ENCODE measurements at regions not wholly inside any gene's neighbourhood (a gene's known extent, or its start where the extent isn't known, plus 50 kb on each side); places are given as distances from the start of the nearest gene placed in this dataset.
"Not testable (repeated sequence)": the region's sequence is repeated elsewhere in the genome, so short reads cannot be mapped to it uniquely, and the experiment has no call there.

DNA sequence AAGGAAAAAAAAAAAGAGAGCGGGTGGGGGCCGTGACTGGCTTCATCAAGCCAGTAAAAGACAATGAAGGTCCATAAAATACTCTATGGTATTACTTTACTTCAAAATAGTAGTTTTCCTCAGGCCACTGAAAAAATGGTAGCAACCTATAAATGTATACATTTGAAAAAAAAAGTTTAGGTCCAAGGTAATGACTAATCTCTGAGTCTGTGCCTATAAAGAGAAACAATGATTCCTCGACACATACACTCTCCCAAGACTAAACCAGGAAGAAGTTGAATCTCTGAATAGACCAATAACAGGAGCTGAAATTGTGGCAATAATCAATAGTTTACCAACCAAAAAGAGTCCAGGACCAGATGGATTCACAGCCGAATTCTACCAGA is 84.5 kb upstream of the SIRPG start:
- not testable (repeated sequence) for DNase-seq

DNA sequence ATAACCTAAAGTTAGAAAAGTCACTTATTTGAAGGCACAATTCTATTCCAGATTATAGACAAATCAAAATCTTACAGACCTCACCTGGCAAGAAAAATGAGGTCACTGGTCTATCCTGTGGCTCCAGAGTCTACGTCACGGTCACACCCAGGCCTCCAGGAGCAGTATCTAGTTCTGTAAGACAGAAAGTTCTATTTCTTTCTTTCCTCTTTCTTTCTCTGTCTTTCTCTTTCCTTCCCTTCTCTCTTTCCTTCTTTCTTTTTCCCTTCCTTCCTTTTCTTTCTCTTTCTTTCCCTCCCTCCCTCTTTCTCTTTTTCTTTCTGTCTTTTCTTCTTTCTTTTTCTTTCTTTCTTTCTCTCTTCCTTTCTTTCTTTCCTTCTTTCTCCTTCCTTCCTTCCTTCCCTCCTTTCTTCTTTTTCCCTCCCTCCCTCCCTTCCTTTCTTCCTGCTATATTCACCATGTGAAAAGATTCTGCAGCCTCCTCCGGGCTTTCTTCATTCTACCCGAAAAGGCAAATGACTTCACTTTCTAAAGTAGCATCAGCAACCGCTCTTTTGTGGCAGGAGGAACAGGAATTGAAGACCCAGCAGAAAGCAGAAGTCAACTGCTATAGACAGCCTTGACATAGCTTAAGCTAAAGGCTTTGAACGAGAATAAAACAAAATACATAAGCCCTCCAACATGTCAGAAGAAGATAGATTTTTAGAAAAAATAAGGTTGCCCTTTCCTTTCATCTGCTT is 83.9 kb upstream of the SIRPG start:
- DNase-seq = no peak

DNA sequence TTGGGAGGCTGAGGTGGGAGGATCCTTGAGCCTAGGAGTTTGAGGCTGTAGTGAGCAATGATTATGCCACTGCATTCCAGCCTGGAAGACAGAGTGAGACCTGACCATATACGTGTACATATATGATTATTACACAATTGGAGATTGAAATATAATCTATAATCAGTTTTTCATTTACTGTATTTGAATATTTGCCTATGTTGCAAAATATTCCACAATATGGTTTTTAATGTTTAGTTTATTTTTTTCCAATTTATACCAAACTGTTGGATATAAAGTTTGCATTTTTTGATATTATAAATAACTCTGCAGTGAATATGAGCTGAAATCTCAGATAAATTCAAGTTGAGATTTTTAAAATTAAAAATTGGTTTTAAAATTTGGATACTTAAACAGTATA is 79.6 kb upstream of the SIRPG start:
- DNase-seq = no peak

DNA sequence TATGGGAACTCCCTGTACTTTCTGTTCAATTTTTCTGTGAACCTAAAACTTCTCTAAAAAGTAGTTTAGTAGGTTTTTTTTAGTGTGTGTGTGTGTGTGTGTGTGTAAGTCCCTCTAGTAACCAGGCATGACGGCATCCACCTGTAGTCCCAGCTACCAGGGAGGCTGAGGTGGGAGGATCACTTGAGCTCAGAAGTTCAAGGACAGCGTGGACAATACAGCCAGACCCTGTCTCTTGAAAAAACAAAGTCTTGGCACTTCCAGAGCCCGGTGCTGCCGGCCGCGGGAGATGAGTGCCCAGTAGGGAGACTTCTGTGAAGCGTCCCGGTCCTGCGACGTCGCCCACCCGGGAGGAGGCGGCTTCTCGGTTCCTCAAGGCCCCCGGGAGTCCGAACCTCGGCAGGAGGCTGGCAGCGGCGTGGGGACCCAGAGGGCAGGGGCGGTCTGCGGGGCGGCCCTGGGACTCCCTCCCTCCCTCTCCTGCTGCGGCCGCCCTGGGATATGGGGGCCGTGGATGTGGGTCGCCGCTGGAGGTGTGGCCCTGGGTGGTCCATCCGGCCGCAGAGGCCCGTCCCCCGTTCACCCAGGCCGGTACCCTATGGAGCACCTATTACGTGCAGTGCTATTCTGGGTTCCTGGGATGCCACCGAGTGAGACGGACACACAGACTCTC is 78.0 kb upstream of the SIRPG start:
- DNase-seq = no peak

DNA sequence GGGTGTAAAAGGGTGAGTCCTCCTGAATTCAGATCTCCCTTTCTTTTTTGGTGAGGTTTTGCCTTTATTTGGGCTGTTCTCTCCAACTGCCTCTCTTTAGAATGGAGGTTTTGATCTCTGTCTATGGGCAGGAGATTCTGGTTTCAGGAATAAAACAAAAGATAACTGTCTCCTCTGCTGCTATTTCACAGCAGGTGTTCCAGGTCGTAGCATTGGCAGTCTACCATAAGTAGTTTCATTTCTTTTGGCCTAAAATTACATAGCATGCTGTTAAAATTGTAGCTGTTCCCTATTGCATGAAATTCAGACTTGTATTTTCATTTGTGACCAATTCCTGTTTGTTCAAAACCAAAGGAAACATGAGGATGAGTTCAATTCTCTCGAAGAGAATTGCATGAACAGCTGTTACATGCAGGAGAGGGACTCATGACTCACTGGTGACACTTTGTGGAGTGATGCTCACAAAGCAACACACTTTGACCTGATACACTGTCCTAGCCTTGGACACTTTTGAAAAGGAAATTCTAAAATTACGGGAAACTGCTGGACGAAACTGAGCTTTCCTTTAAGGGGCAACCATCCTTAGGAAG is 76.8 kb upstream of the SIRPG start:
- no peak for DNase-seq

DNA sequence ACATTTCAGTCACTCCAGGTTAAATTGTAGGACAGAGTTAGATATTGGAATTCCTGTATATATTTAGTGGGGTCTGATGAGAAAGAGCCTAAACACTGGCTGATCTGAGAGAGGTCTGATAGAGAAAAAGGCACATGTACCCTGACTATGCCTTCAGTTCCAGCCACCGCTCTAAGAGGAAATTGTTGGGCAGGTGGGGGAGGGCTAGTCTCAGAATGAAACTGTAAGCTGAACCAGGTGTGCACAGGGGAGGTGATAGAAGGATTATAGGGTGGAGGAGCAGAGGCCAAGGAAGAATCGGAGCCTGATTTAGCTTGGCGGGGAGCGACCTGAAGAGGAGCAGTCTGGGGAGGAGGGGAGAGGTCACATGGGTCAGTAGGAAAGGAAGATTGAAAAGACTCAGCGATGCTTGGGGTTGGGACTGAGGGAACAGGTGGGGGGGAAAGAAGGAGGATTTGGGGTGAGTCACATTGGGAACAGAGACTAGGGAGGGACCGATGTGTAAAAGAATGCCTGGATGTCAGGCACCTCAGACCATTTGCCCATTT is 74.3 kb upstream of the SIRPG start:
- DNase-seq = not testable (repeated sequence)

DNA sequence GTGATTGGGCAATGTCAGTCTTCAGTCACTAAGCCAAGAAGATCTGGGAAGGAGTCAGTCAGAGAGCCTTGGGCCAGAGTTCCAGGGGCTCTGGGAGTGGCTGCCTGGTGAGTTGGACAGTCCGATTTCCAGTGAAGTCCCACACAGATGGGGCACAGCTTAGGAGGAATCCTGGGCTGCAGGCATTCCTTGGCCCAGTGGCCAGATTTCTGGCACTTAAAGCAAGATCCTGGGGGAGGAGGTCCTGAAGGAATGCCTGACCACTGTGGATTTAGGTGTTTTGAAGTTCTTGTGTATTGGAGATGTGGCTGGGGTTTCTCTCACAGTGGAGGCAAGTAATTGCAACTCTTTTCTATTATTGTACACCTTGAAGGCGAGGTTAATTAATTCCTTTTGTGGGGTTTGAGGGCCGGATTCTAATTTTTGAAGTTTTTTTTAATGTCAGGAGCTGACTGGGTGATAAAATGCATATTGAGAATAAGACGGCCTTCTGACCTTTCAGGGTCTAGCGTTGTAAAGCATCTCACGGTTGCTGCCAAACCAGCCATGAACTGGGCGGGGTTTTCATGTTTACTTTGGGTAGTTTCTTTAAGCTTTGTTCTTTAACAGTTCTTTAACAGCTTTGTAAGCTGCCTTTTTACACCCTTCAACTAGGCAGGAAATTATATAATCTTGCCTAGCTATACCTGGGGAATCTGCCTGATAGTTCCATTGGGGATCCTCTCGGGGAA is 73.6 kb upstream of the SIRPG start:
- not testable (repeated sequence) for DNase-seq

DNA sequence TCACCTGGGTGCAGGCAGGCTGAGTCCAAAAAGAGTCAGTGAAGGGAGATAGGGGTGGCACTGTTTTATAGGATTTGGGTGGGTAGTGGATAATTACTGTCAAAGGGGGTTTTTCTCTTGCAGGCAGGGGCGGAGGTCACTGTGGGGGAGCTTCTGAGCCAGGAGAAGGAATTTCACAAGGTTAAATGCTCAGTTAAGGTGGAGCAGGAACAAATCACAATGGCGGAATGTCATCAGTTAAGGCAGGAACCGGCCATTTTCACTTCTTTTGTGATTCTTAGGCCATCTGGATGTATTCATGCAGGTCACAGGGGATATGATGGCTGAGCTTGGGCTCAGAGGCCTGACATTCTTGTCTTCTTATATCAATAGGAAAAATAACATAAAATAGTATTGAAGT is 69.7 kb upstream of the SIRPG start:
- not testable (repeated sequence) for DNase-seq

DNA sequence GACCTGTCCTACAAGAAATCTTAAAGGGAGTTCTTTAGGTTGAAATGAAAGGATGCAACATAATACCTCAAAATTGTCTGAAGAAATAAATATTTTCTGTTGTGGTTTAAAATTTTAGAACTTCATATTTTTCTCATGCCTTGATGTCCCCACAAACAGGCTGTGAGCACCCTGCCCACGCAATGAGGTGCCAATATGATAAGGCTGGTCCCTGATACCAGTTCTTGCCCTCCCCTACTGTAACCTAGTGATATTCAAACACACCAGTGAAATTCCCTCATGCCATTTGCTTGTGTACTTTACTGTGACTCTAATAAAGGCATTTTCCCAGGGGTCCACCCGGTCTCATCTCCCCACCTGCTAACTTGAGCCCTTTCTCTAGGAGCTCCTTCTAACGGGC is 67.3 kb upstream of the SIRPG start:
- no peak for DNase-seq

DNA sequence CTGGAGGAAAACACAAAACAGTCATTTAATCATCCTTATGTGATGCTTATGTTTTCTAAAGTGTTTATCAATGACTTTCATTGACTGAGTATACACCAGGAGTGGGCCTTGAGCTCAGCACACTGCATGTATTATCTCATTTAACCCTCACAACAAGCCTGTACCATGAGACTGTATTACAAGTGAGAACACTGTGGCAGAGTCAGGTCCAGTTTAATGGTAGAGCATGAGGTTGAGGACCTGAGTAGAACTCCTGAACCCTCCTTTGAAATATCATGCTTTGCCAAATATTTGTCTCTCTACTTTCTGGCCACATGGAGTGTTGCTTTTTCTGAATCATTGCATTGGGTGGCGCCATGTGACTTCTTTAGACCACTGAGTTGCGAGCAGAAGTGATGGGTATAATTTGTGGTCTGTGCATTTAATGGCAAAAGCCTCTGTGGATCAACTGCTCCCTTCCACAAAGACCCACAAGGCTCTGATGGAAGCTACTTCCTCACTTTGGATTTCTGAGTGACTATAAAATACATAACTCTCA is 65.0 kb upstream of the SIRPG start:
- DNase-seq = no peak

DNA sequence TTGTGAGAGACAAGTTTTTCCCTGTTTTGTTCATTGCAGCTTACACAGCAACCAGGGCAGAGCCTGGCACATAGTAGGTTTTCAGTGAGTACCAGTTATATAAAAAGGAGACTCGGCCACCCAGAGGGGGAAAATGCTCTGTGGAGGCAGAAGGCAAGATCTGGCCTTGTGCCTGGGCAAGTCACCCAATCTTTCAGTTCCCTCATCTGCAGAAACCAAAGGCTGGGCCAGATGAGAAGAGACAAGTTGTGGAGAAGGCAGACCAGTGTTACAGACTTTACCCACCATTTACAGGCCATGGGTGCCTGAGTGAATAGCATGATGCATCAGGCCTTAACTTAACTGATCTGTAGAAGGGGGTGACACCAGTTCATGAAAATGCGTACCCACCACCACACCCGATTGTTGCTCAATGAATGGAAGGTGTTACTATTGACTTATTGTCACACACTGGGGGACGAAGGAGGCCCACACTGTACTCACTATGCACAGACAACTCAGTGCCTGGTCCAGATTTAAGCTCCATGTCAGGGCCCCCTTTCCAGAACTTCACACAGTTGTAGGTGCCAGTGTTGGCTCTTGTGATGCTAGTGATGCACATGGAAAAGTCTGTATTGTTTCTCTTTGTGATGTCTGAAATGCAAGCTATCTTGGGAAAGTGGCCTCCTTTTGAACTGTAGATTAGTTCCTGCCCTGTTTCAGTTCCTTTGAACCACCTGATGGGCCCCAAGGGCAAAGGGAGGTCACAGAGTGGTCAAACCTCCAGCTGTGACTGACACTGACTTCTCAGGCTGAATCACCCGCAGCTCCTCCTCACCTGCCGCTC is 64.3 kb upstream of the SIRPG start:
- no peak for DNase-seq

DNA sequence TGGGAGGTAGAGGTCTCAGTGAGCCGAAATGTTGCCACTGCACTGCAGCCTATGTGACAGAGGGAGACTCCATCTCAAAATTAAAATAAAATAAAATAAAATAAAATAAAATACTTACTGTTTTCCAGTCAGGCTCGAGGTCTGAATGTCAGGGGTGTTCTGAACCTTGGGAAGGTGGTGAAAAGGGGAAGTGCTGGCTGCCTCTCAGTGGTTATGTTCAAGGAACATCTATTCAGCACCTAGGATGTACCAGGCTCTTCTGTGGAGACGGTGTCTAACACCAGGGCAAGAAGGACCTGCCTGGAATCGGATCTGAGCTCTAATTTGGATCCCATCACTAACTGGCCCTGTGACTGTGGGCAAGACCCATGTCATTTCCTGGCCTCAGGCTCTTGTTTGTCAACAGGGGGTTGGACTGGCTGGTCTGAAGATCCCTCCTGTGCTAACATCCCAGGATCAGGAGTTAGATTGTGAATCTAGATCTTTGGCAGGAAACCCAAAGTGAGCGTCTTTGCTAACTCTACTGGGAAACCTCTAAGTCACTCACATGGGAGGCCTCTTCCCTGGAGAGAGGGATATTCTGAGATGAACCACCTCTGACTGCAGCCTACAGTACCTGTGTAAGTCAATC is 63.4 kb upstream of the SIRPG start:
- DNase-seq = no peak

DNA sequence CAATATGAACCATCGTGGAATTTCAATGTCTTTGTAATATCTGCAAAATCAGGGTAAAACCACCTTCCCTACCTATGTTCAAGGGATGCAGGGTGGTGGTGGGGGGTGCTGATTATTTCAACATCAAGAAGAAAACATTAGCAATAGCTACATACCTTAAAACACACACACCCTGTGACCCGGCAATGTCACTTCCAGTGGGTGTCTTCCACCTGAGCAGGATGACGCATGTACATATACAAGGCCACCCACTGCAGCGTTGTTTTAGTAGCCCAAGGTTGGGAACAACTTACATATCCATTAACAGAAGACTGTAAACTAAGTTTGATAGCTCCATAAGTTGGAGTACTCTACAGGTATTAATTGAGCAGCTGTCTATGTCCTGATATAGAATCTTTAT is 62.6 kb upstream of the SIRPG start:
- no peak for DNase-seq

DNA sequence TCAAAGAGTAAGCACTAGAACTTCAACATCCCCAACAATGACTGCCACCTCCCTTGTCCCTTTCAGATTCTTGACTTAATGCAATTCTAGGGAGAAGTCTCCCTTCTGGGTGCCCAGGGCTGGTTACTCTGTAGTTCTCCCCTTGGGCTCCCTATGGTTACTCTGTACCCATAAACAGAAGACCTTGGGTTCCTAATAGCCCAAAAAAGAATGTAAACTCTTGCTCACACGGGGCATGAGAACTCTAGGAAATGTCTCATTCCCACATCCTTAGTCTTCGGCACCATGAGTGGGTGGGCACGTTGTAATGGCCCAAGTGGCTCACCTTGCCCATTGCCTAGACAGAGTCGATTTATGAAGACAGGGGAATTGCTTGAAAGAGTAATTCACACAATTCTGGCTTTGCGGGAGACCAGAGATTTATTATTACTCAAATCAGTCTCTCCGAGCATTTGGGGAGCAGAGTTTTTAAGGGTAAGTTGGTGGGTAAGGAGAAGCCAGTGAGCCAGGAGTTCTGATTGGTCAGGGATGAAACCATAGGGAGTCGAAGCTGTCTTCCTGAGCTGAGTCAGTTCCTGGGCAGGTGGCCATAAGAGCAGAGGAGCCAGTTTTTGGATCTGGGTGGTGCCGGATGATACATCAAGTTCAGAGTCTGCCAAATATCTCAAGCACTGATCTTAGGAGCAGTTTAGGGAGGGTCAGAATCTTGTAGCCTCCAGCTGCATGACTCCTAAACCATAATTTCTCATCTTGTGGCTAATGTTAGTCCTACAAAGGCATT is 61.2 kb upstream of the SIRPG start:
- no peak for DNase-seq

DNA sequence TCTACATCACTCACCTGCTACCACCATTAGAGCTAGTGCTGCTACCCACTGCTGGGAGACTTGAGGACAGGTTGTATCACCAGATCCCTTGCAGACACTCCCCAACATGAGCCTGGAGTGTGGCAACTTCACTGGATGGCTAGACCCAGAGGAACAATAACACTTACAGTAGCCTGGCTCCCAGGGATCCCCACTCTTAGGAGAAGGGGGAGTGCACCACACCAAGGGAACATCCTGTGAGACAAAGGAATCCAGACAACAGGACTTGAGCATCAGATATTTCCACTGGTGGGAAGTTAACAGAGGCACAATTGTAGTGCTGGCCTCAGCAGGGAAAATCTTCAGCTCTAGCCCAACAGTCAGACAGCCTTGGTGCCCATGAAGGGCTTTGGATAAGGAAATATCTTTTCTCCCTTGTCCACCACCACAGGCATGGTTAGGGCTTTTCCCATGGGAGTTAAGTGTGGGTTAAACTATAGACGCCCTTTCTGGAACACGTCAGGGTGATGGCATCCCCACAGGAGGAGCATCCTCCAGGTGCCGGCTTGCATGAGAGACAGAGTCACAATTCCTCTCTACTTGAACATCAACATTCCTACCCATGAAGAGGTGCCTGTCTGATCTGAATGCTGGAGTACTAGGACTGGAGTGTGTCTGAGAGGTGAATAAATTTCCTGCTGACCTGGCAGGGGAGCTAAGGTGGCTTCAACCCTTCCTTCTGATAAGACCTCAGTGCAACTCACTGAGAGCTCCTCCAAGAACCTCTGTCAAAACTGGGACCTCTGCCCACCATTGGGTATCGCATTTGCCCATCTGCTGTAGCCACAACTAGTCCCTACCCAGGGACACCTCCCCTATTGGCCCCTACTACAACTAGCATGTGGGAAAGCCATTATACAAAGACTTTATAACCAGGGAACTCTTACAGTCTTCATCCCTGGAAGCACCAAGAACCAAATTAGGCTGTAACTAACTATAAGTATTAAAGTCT is 55.4 kb upstream of the SIRPG start:
- DNase-seq = no peak

DNA sequence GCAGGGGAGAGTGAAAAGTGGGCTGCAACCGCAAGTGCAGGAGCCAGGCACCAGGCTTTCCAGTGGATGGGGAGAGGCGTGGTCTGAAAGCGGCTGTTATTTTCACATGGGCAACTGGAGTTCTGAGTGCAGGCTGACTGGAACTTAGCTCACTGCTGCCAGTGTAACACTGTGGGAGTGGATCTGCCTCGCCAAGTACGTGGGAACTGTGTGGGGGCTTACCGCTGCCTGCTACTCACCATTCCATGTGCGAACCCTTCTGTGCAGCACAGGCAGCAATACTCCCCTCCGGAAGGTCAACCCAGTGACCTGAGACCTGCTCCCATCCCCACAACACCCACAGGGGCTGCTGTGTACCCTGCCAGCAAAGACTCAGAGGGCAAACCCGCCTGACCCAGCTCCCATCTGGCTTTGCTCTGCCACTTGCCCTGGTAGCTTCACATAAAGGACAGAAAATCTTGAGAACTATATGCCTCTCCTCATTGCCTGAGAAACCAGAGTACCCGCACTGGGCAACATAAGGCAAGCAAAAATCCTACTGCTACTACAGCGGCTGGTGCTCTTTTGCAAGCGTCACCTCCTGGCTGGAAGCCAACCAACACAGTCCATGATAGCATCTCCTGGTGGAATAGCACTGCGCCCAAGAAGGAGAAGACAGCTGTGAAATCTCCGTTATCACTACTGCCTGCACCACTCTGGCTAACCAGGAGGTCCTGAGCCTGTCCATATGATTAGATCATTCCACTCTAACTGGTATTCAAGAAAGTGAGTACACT is 54.4 kb upstream of the SIRPG start:
- no peak for DNase-seq

DNA sequence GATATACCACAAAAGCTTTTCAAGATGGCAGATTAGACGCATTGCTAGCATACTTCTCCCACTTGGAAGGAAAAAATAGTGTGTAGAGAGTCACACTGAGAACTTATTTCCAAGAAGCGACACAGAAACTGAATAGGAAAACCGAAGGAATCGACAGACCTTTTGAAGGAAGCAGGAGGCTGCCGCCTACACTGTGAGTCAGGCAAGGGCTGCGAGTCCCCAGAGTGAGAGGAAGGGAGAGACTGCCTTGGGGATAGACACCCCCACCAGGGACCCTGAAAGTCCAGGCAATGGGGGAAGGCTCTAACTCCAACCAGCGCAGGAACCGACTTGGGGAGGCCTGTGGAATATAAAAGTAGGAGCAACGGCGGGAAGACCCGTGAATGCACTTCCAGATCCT is 53.7 kb upstream of the SIRPG start:
- DNase-seq = no peak

DNA sequence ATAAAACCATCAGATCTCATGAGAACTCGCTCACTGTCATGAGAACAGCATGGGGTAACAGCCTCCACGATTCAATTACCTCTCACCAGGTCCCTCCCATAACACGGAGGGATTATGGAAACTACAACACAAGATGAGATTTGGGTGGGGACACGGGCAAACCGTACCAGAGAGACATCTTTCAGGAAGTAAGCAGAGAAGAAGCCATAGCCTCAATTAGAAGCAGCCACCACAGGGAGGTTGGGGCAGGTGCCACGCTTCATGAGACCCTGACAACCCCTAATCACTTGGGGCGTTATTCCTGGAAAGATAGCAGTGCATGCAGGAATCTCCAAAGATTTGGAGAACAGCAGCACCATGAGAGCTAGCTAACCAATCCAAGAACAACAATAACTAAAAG is 52.9 kb upstream of the SIRPG start:
- DNase-seq = no peak

Data from NK-92 treated with Interleukin-12 subunit alpha and Interleukin-12 subunit beta, amount 100 ng/mL, for 24 hours (cell line).